ENCODE measurements at regions not wholly inside any gene's neighbourhood (a gene's known extent, or its start where the extent isn't known, plus 50 kb on each side); places are given as distances from the start of the nearest gene placed in this dataset.

GRCh38 chr4:71188156-71188640 lies 150.6 kb upstream of the SLC4A4 start:
- TF ChIP-seq POLR2A (IDR thresholded peaks at IDR 0.05; ENCODE audit: low read depth, low read length), result no peak
- TF ChIP-seq POLR2AphosphoS5 (IDR thresholded peaks at IDR 0.05; ENCODE audit: insufficient read depth, low read depth, low read length), result no peak

Data from endothelial cell of umbilical vein (primary cell).